ENCODE measurements at regions not wholly inside any gene's neighbourhood (a gene's known extent, or its start where the extent isn't known, plus 50 kb on each side); places are given as distances from the start of the nearest gene placed in this dataset.
A peak's percentile ranks its signal among the peaks of the same experiment; 100 is the strongest.

DNA sequence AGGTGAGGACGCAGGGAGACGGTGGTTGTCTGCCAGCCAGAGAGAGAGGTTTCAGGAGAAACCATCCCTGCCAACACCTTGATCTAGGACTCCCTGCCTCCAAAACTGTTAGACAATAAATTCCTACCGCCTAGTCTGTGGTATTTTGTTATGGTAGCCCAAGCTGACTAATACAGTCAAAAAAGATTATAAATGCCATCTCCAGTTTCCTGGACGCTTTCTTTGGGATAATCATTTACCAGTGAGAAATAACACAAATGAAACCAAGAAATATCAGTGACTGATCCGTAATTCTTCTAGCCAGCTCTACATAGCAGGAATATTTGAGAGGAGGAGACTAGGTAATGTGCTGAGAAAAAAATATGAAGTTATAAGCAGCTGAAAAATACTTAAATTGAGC lies 707.8 kb upstream of the LMCD1 start:
- DNase-seq (ENCODE audit: low read depth in 2 of 2), result no peak

DNA sequence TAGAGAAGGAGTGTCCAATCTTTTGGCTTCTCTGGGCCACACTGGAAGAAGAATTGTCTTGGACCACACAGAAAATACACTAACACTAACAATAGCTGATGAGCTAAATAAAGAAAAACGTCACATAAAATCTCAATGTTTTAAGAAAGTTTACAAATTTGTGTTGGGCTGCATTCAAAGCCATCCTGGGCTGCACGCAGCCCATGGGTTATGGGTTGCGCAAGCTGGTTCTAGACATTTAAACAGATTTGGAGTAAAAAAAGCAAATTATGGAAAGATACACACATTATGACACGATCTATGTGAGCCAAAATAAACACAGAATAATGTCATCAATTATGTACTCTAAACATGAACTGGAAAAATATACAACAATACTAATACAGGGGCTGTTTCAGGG lies 703.3 kb upstream of the LMCD1 start:
- DNase-seq (ENCODE audit: low read depth in 2 of 2), result no peak

GRCh38 chr3:7800006-7800780 lies 701.4 kb upstream of the LMCD1 start:
- DNase-seq (ENCODE audit: low read depth in 2 of 2), result no peak

GRCh38 chr3:7812490-7812889 lies 689.1 kb upstream of the LMCD1 start:
- no peak for DNase-seq (ENCODE audit: low read depth in 2 of 2)

DNA sequence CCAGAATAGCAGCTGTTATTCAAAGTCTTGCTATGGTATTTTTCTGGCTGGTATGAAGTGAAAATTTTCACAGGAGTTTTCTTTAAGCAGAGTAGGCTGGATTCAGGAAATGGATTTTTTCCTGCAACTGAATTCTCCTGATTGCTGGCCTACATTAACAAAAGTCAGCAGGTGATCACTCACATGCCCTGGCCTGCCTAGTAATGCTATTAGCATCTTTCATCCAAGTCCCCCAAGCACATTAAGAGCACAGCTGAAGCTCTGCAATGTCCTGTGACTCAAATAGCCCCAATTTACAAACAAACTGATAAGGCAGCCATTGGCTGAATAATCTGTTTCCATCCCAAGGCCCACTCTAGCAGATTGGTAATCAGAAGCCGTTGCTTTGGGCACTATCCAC lies 688.3 kb upstream of the LMCD1 start:
- DNase-seq (ENCODE audit: low read depth in 2 of 2), result no peak

DNA sequence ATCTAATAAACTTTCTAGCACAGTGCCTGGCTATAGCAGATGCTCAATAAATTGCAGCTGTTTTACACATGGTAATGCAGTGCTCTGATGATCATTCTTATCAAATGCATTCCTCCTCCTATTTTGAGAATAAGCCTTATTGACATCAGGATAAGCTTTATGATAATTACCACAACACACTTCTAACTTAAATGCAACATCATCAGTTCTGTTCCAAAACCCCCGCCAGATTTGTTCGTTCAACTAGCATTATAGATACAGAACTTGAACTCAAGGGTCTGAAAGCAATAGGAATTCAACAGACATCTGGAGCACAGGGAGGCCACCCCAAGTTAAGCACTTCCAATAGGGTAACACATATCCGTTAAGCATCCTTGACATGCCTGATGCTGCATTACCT lies 684.4 kb upstream of the LMCD1 start:
- no peak for DNase-seq (ENCODE audit: low read depth in 2 of 2)

- no peak for DNase-seq (ENCODE audit: low read depth in 2 of 2)
These were observed 680.7 kb upstream of the LMCD1 start for GRCh38 chr3:7820969-7821368.

GRCh38 chr3:7821858-7822257 lies 679.8 kb upstream of the LMCD1 start:
- no peak for DNase-seq (ENCODE audit: low read depth in 2 of 2)

DNA sequence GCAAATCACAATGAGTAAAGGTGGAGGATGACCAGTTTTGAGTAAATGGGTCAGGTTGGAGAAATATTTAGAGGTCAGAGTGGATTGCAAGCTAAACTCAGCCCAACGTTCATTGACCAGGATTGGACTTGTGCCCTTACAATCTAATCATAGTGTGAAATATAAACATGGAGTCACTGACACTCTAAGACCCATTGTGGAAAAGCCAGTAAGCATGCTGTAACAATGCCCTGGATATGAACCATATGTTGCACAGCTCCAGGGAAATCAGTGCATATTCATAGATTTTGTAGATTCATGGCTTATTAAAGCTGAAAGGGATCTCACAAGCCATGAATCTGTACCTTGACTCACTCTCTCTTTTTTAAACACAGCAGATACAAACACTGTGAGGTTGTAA lies 660.2 kb upstream of the LMCD1 start:
- no peak for DNase-seq (ENCODE audit: low read depth in 2 of 2)

DNA sequence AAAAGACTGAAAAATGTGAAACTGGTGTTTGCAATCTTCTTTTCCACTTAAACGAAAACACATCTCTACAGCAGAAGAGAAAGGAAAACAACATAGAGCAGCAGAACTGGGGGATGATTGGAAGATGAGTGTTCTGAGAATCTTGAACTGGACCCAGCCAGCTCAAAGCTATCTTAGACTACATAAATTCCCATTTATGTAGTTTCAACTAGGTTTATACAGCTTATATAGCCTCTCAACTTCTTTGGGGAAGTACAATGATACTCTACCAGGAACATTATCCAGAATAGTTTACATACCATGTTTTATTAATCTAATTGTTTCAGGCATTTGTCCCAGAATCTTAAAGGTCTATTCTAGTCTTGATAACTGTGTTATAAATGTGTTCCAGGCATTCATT lies 658.2 kb upstream of the LMCD1 start:
- no peak for DNase-seq (ENCODE audit: low read depth in 2 of 2)

- no peak for DNase-seq (ENCODE audit: low read depth in 2 of 2)
These were observed 654.6 kb upstream of the LMCD1 start for GRCh38 chr3:7847021-7847420.

DNA sequence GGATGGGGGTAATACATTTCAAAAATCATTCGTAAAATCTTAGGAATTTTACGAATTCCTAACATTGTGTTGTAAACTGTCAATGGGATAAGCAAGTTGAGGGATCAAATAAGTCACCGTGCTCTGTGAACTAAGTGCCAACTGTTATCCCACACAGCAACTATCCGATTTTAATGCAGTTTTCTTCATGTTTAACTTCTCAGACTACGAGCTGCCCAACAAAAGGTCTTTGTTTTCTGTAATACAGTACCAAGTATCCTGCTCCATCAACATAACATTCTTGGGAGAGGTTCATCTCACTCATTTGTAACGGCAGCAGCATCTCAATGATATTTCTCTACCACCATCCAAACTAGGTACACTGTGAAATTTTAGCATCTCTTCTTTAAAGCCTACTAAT lies 654.1 kb upstream of the LMCD1 start:
- no peak for DNase-seq (ENCODE audit: low read depth in 2 of 2)

DNA sequence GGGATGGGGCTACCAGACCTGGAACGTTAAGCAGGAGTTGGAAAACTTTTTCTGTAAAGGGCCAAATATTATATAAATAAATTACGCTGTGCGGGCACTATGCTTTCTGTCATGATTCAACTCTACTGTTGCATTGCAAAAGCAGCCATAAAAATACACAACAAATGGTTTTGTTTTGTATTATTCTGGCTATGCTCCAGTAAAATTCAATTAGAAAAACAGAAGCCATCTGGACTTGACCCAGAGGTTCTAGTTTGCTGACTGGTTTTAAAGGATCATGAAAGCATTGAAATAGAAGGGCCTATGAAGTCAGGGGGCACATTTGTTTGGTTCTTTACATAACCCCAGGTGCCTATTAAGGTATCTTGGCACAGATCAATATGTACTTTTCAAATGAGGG lies 647.4 kb upstream of the LMCD1 start:
- DNase-seq (ENCODE audit: low read depth in 2 of 2), result no peak

DNA sequence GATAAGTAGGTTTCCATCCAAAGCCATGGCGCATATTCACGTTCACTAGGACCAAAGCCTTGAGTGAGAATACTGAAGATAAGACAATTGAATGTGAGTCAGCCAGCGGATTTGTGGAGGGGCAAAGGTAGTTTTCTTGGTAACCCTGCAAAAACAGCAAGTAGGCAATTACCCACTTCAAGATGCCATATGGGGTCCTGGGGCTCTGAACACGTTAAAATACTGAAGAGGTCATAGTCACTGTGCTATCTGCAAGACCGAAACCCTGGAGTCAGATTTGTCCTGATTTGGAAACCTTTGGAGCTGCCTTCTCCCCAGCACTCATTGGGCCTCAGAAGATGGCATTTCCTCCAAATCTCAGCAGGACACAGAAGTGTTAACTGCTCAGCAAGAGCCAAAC lies 646.9 kb upstream of the LMCD1 start:
- DNase-seq (ENCODE audit: low read depth in 2 of 2), result no peak

DNA sequence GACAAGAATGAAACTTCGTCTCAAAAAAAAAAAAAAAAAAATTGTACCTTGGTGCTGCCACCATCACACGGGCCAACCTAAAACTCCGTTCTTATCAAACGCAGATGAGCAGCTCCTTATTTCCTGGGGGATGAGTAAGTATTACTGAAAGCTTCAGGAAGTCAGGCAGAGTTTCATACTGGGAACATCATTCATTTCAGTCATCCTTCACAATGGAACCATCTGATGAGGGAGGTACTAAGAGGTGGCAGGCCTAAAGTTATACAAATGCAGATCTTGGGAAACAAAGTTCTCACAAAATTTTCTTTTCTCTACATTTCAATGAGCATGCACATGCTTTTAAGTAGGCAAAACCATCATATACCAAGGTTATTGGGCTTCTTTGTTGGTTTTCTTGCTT lies 636.0 kb upstream of the LMCD1 start:
- no peak for DNase-seq (ENCODE audit: low read depth in 2 of 2)

DNA sequence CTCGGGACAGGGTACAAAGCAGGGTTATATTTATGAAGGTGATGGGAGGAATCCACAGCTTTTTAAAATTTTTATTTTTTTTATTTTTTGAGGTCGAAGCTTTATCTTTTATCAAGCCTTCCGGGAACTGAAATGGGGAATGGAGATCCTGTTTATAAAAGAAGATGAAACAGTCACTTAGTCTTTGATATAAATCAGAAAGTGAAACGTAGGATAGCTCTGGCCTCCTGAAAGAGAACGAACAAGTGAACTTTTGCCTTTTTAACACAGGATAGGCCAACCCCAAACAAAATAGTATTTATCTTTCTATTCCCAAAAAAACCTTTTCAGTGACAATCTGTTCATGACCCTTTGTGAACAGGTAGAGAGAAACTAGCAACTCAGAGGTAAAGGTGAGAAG lies 634.0 kb upstream of the LMCD1 start:
- DNase-seq (ENCODE audit: low read depth in 2 of 2), result no peak

DNA sequence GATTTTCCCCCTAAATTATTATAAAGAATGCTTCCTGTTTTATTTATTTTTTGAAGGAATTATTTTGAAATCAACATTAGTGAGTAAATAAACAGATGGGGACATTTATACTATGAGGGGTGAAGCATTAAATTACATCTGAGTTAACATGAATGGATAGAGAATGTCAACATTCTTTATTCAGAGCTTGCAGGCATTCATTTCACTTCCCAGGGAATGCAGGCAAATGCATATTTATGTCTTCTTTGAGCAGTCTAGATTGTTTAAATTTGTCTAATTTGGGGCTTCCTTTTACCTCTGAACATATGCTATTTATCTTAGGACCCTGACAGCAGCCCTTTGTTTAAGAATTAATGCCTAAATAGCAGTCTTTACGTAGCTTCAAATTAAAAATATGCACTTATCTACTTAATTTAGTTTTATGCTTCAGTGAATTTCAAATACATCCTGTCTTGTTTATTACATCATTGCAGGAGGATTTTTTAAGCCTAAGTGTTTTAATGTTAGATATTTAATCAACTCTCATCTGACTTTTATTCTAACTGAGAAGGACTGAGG lies 630.5 kb upstream of the LMCD1 start:
- DNase-seq (ENCODE audit: low read depth in 2 of 2), result no peak

GRCh38 chr3:7874116-7874515 lies 627.5 kb upstream of the LMCD1 start:
- DNase-seq (ENCODE audit: low read depth in 2 of 2), result no peak

DNA sequence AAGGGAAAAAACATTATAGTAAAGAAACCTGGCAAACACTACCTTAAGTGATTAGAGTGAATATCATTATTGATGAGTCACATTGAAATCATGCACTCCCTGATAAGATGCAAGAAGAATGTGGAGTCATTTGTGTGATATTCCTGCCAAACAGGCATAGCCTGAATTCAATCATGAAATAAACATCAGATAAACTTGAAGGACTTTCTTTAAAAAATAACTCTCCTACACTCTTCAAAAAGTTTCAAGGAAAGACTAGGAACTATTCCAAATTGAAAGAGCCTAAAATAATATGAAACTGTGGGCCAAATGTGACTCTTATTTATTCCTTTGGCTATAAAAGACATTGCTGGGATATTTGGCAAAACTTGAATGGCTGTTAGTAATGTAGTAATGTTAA lies 625.7 kb upstream of the LMCD1 start:
- DNase-seq (ENCODE audit: low read depth in 2 of 2), result no peak

DNA sequence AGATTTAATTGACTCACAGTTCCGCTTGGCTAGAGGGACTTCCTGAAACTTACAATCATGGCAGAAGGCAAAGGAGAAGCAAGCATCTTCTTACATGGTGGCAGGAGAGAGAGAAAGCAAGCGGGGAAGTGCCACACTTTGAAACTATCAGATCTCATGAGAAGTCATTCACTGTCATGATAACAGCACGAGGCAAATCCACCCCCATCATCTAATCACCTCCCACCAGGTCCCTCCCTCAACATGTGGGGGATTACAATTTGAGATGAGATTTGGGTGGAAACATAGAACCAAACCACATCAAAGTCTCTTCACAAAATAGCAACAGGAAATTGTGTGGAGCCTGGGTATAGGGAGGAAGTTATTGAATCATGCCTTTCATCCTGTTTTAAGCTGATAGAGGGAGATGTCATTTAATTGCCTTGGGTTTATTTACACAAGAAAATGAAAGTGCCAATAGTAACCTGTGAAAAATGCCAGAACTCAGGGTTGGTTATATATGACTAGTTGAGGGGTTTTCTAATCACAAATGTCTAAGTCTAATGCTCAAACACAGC lies 624.8 kb upstream of the LMCD1 start:
- DNase-seq (ENCODE audit: low read depth in 2 of 2), result peak; percentile 13 to 17

- no peak for DNase-seq (ENCODE audit: low read depth in 2 of 2)
These were observed 624.3 kb upstream of the LMCD1 start for GRCh38 chr3:7877312-7877711.

GRCh38 chr3:7879572-7879971 lies 622.1 kb upstream of the LMCD1 start:
- no peak for DNase-seq (ENCODE audit: low read depth in 2 of 2)

DNA sequence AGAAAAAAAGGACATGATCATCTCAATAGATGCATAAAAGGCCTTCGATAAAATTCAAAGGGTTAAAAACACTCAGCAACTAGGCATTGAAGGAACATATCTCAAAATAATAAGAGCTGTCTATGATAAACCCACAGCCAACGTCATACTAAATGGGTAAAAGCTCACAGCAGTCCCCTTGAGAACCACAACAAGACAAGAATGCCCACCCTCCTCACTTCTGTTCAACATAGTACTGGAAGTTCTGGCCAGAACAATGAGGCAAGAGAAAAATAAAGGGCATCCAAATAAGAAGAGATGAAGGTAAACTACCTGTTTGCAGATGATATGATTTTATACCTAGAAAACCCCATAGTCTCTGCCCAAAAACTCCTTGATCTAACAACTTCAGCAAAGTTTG lies 619.7 kb upstream of the LMCD1 start:
- no peak for DNase-seq (ENCODE audit: low read depth in 2 of 2)

DNA sequence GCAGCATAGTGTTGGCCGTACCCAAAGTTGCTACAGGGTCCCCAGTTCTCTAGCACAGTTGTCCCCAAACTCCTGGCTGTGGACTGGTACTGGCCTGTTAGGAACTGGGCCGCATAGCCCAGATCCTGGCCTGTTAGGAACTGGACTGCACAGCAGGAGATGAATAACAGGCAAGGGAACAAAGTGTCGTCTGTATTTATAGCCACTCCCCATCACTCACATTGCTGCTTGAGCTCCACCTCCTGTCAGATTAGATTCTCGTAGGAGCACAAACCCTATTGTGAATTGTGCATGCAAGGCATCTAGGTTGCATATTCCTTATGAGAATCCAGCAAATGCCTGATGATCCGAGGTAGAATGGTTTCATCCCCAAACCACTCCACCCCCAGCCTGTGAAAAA lies 604.0 kb upstream of the LMCD1 start:
- no peak for DNase-seq (ENCODE audit: low read depth in 2 of 2)

Data from stimulated activated CD4-positive, alpha-beta T cell treated with anti-CD3 and anti-CD28 coated beads, Interleukin-1b, Interleukin-23, amount 100 ng/mL, for 1 hour (primary cell).